ENCODE measurements at regions not wholly inside any gene's neighbourhood (a gene's known extent, or its start where the extent isn't known, plus 50 kb on each side); places are given as distances from the start of the nearest gene placed in this dataset.

- ATAC-seq (ENCODE audit: low read depth) (no peak), DNase-seq (no peak)
- H3K9me1 ChIP-seq (ENCODE audit: insufficient read depth, low read length), result no peaks in the 10 kb centered on the region
- H4K5ac ChIP-seq (ENCODE audit: low read depth, low read length), result no peak overlapping the region
- no peak overlapping the region for H3K14ac ChIP-seq (replicated peaks; ENCODE audit: low read depth, low read length)
- no peak overlapping the region for H2BK20ac ChIP-seq (ENCODE audit: low read depth, low read length)
- H2AK9ac ChIP-seq (replicated peaks; ENCODE audit: low read depth, low read length, poor library complexity), result no peak overlapping the region
- dilution Hi-C loops (cut with HindIII; ENCODE audit: low sequenced_read_pairs, unreplicated experiment) (no loop called here), in situ Hi-C loops (cut with MboI; ENCODE audit: low sequenced_read_pairs) (no loop called here), intact Hi-C loops (cut with micrococcal nuclease) (no loop called here)
- no peak overlapping the region for H2AFZ ChIP-seq (replicated peaks; ENCODE audit: low read length, poor library complexity)
- TF ChIP-seq MXI1 (IDR thresholded peaks at IDR 0.05; ENCODE audit: borderline replicate concordance, low read depth, low read length), result no peak
- TF ChIP-seq BHLHE40 (IDR thresholded peaks at IDR 0.05; ENCODE audit: low read depth, low read length), result no peak
- no peak for TF ChIP-seq POLR2A (IDR thresholded peaks at IDR 0.05; ENCODE audit: low read depth, low read length)
- H2AK5ac ChIP-seq (ENCODE audit: low read depth, low read length), result no peak overlapping the region
- H4K8ac ChIP-seq (ENCODE audit: low read depth in 2 of 2, low read length in 2 of 2), result no peak overlapping the region
- H2BK5ac ChIP-seq (ENCODE audit: low read depth, low read length, poor library complexity, severe bottlenecking), result no peak overlapping the region
- no peaks in the 10 kb centered on the region for H4K20me1 ChIP-seq (ENCODE audit: insufficient read depth, low read length)
- H3K4me2 ChIP-seq (ENCODE audit: low read depth, low read length), result no peak overlapping the region
- H3K9me3 ChIP-seq (ENCODE audit: control insufficient read depth, insufficient read depth, low read length), result no peaks in the 10 kb centered on the region
- no peak overlapping the region for H3K9ac ChIP-seq (ENCODE audit: low read depth, low read length)
- WGBS, 2 experiments (ENCODE audit: extremely low coverage in 2 of 2, insufficient read length in 1 of 2), result no CpG with 5 or more reads among the region's 7 CpGs
- no peak overlapping the region for H3K23ac ChIP-seq (ENCODE audit: low read depth, low read length)
- H3K4ac ChIP-seq (ENCODE audit: low read depth, low read length), result no peak overlapping the region
- no TSS peak for BruUV-seq (replicated peaks)
- no peak overlapping the region for H3K18ac ChIP-seq (ENCODE audit: low read depth, low read length)
- H3K56ac ChIP-seq (ENCODE audit: extremely low read depth, insufficient read depth, low read length), result no peak overlapping the region
- no peak overlapping the region for H4K91ac ChIP-seq (ENCODE audit: insufficient read depth, low read depth, low read length)
- H3K27me3 ChIP-seq (ENCODE audit: control insufficient read depth, insufficient read depth, low read length), result no peaks in the 10 kb centered on the region
- ChIA-PET CTCF (interaction anchor here (0.7 to 1.4 kb wide), 2 partner anchors 9 to 461 kb away, joined by 3 to 5 read pairs; no protein-coding TSS in a partner anchor), POLR2A (ENCODE audit: unreplicated experiment) (no interaction called here)
- no peak overlapping the region for H3K4me3 ChIP-seq (ENCODE audit: insufficient read depth, low read depth, low read length)
- H2BK120ac ChIP-seq (ENCODE audit: low read depth, low read length), result no peak overlapping the region
- H3K4me1 ChIP-seq (ENCODE audit: control insufficient read depth, insufficient read depth, low read length), result no peaks in the 10 kb centered on the region
- H3K36me3 ChIP-seq (ENCODE audit: control insufficient read depth, insufficient read depth, low read length), result no peaks in the 10 kb centered on the region
- no peak overlapping the region for H3K27ac ChIP-seq (ENCODE audit: insufficient read depth, low read length)
- no peak overlapping the region for H2BK15ac ChIP-seq (ENCODE audit: low read depth, low read length)
- no peaks in the 10 kb centered on the region for H3K79me1 ChIP-seq (ENCODE audit: low read depth in 1 of 2, low read length in 2 of 2)
Observed at GRCh38 chr16:13856811-13857511, 63.0 kb upstream of the ERCC4 start.

Measured in IMR-90 (cell line).